D721Med (cell line): ENCODE measurements at regions not wholly inside any gene's neighbourhood (a gene's known extent, or its start where the extent isn't known, plus 50 kb on each side); places are given as distances from the start of the nearest gene placed in this dataset.

ENCODE experiments used
- DNase-seq: peaks from one replicate; pipeline ENCODE4 v3.0.0; 2011; ENCODE audit warnings: low spot score; ENCODE audit not compliant: insufficient read length
- FAIRE-seq: peaks from 2 replicates; lab custom pipeline; 2011; peaks lifted over from hg19 to GRCh38; lab: Jason Lieb, UNC
- CTCF ChIP-seq: IDR thresholded peaks from 2 replicates; pipeline ENCODE4 v1.5.1; 2012; ENCODE audit warnings: mild to moderate bottlenecking, control low read depth; ENCODE audit not compliant: insufficient read depth; ENCODE audit errors: missing control alignments

GRCh38 chr6:119466226-119466625, 116.7 kb upstream of the MAN1A1 start:
- peak; percentile 97 for FAIRE-seq
- TF ChIP-seq CTCF: no peak
- DNase-seq: no peak

- no peak for FAIRE-seq
Observed at GRCh38 chr6:119463081-119463626, 113.6 kb upstream of the MAN1A1 start.

GRCh38 chr6:119461187-119461586, 111.6 kb upstream of the MAN1A1 start:
- no peak for TF ChIP-seq CTCF
- no peak for FAIRE-seq
- no peak for DNase-seq

More at GRCh38 chr6:119463081-119463626, 113.6 kb upstream of the MAN1A1 start:
- TF ChIP-seq CTCF: no peak
- DNase-seq: no peak

- DNase-seq (no peak), FAIRE-seq (no peak)
- no peak for TF ChIP-seq CTCF
Observed at GRCh38 chr6:119459207-119459974, 109.8 kb upstream of the MAN1A1 start.

- no peak for FAIRE-seq
- no peak for DNase-seq
- no peak for TF ChIP-seq CTCF
Observed at GRCh38 chr6:119454714-119455113, 105.2 kb upstream of the MAN1A1 start.

GRCh38 chr6:119453242-119454200, 104.0 kb upstream of the MAN1A1 start:
- FAIRE-seq (no peak), DNase-seq (no peak)
- TF ChIP-seq CTCF: no peak
